GM23338 (cell line): ENCODE measurements at regions not wholly inside any gene's neighbourhood (a gene's known extent, or its start where the extent isn't known, plus 50 kb on each side); places are given as distances from the start of the nearest gene placed in this dataset.

Source experiments
- CREB1 ChIP-seq: fragments of 250-450 bp; sonication (Bioruptor Pico); IDR thresholded peaks from 2 replicates; pipeline ENCODE4 v1.5.0; 2020; ENCODE audit warnings: low read depth, mild to moderate bottlenecking, moderate library complexity
- CTCF ChIP-seq, 2 experiments: fragments of 200-600 bp in 1 of 2; sonication (generic) in 1 of 2; conservative IDR thresholded peaks; 2 replicates each; pipeline versions ENCODE4 v1.5.1 to v1.6.1; 2016 to 2017; ENCODE audit warnings: antibody characterized with exemption in 2 of 2, low read depth in 2 of 2, mild to moderate bottlenecking in 2 of 2, moderate library complexity in 1 of 2
- ETS1 ChIP-seq: IDR thresholded peaks from 2 replicates; pipeline ENCODE4 v1.6.1; 2016; ENCODE audit warnings: antibody characterized with exemption
- EZH2 ChIP-seq: fragments of 200-600 bp; sonication (generic); IDR thresholded peaks from one replicate; pipeline ENCODE4 v1.8.0; 2017; ENCODE audit warnings: antibody characterized with exemption, mild to moderate bottlenecking, low read depth; ENCODE audit not compliant: unreplicated experiment
- EZH2phosphoT487 ChIP-seq: fragments of 200-600 bp; sonication (generic); IDR thresholded peaks from one replicate; pipeline ENCODE4 v1.8.1; 2018; ENCODE audit warnings: antibody characterized with exemption; ENCODE audit not compliant: unreplicated experiment
- JUNB ChIP-seq: IDR thresholded peaks from one replicate; pipeline ENCODE4 v1.6.1; 2016; ENCODE audit warnings: antibody characterized with exemption; ENCODE audit not compliant: unreplicated experiment
- POLR2AphosphoS5 ChIP-seq: IDR thresholded peaks from 2 replicates; pipeline ENCODE4 v1.6.1; 2016; ENCODE audit warnings: antibody characterized with exemption, low read depth
- REST ChIP-seq: IDR thresholded peaks from one replicate; pipeline ENCODE4 v1.6.1; 2018; ENCODE audit warnings: antibody characterized with exemption; ENCODE audit not compliant: unreplicated experiment
- STAT1 ChIP-seq: IDR thresholded peaks from one replicate; pipeline ENCODE4 v1.6.1; 2016; ENCODE audit warnings: antibody characterized with exemption; ENCODE audit not compliant: unreplicated experiment
- ZNF114 ChIP-seq: fragments of 250-450 bp; sonication (Bioruptor Pico); IDR thresholded peaks from 2 replicates; pipeline ENCODE4 v1.5.0; 2020; ENCODE audit warnings: mild to moderate bottlenecking, moderate library complexity

- TF ChIP-seq CTCF (conservative IDR thresholded peaks at IDR 0.05; ENCODE audit: low read depth in 2 of 2) = no peak
- TF ChIP-seq REST = no peak
- TF ChIP-seq POLR2AphosphoS5 = no peak
- no peak for TF ChIP-seq EZH2
- no peak for TF ChIP-seq ZNF114
- TF ChIP-seq ETS1 = no peak
- TF ChIP-seq JUNB = no peak
- TF ChIP-seq STAT1 = no peak
- TF ChIP-seq EZH2phosphoT487 = no peak
- no peak for TF ChIP-seq CREB1 (CRISPR knock-in tag)
Observed at GRCh38 chr1:101337968-101338367, 101.1 kb downstream of the S1PR1 start.
